ENCODE measurements at regions not wholly inside any gene's neighbourhood (a gene's known extent, or its start where the extent isn't known, plus 50 kb on each side); places are given as distances from the start of the nearest gene placed in this dataset.

- no peak for DNase-seq (ENCODE audit: low read depth)
Measured at GRCh38 chr7:98679741-98680140, 62.7 kb downstream of the NPTX2 start.

- DNase-seq (ENCODE audit: low read depth): no peak
Measured at GRCh38 chr7:98681511-98681910, 64.4 kb downstream of the NPTX2 start.

- DNase-seq (ENCODE audit: low read depth): no peak
Measured at GRCh38 chr7:98681951-98682350, 64.9 kb downstream of the NPTX2 start.

- no peak for DNase-seq (ENCODE audit: low read depth)
Measured at GRCh38 chr7:98683514-98683913, 66.4 kb downstream of the NPTX2 start.

- DNase-seq (ENCODE audit: low read depth): no peak
Measured at GRCh38 chr7:98685541-98685940, 68.5 kb downstream of the NPTX2 start.

GRCh38 chr7:98686466-98687080 lies 69.5 kb downstream of the NPTX2 start:
- DNase-seq (ENCODE audit: low read depth): no peak

- DNase-seq (ENCODE audit: low read depth): no peak
Measured at GRCh38 chr7:98687111-98687751, 70.1 kb downstream of the NPTX2 start.

- no peak for DNase-seq (ENCODE audit: low read depth)
Measured at GRCh38 chr7:98691619-98692018, 74.5 kb downstream of the NPTX2 start.

- no peak for DNase-seq (ENCODE audit: low read depth)
Measured at GRCh38 chr7:98697083-98697482, 80.0 kb downstream of the NPTX2 start.

- DNase-seq (ENCODE audit: low read depth): no peak
Measured at GRCh38 chr7:98697485-98698240, 80.6 kb downstream of the NPTX2 start.

- no peak for DNase-seq (ENCODE audit: low read depth)
Measured at GRCh38 chr7:98698976-98699375, 81.9 kb downstream of the NPTX2 start.

GRCh38 chr7:98700533-98700932 lies 83.4 kb downstream of the NPTX2 start:
- DNase-seq (ENCODE audit: low read depth): no peak

GRCh38 chr7:98701372-98701771 lies 84.3 kb downstream of the NPTX2 start:
- no peak for DNase-seq (ENCODE audit: low read depth)

- no peak for DNase-seq (ENCODE audit: low read depth)
Measured at GRCh38 chr7:98702021-98702420, 84.9 kb downstream of the NPTX2 start.

- no peak for DNase-seq (ENCODE audit: low read depth)
Measured at GRCh38 chr7:98703916-98704315, 86.8 kb downstream of the NPTX2 start.

GRCh38 chr7:98705626-98706025 lies 88.5 kb downstream of the NPTX2 start:
- no peak for DNase-seq (ENCODE audit: low read depth)

- no peak for DNase-seq (ENCODE audit: low read depth)
Measured at GRCh38 chr7:98707076-98707475, 90.0 kb downstream of the NPTX2 start.

- no peak for DNase-seq (ENCODE audit: low read depth)
Measured at GRCh38 chr7:98711945-98712344, 94.9 kb downstream of the NPTX2 start.

- DNase-seq (ENCODE audit: low read depth): no peak
Measured at GRCh38 chr7:98713165-98713810, 96.2 kb downstream of the NPTX2 start.

GRCh38 chr7:98719396-98719795 lies 102.3 kb downstream of the NPTX2 start:
- DNase-seq (ENCODE audit: low read depth): no peak

- no peak for DNase-seq (ENCODE audit: low read depth)
Measured at GRCh38 chr7:98722402-98722801, 105.3 kb downstream of the NPTX2 start.

GRCh38 chr7:98724591-98724990 lies 107.5 kb downstream of the NPTX2 start:
- DNase-seq (ENCODE audit: low read depth): no peak

GRCh38 chr7:98727146-98727709 lies 110.1 kb downstream of the NPTX2 start:
- no peak for DNase-seq (ENCODE audit: low read depth)

Data from stimulated activated CD8-positive, alpha-beta memory T cell treated with anti-CD3 and anti-CD28 coated beads, Interleukin-15, amount 100 ng/mL, for 24 hours (primary cell).